SU-DHL-6 (cell line): ENCODE measurements at regions not wholly inside any gene's neighbourhood (a gene's known extent, or its start where the extent isn't known, plus 50 kb on each side); places are given as distances from the start of the nearest gene placed in this dataset.

Source experiments
- CTCF ChIP-seq: fragments of 200-600 bp; sonication (generic); IDR thresholded peaks from one replicate; pipeline ENCODE4 v1.5.1; 2017; ENCODE audit warnings: antibody characterized with exemption, mild to moderate bottlenecking, low read length, moderate library complexity; ENCODE audit not compliant: insufficient read depth, poor library complexity, severe bottlenecking
- EZH2phosphoT487 ChIP-seq: fragments of 200-600 bp; sonication (generic), shearing (Covaris generic); conservative IDR thresholded peaks from 2 replicates; pipeline ENCODE4 v1.6.1; 2018; ENCODE audit warnings: mild to moderate bottlenecking, antibody characterized with exemption, low read length, moderate library complexity, mixed read lengths

GRCh38 chr5:105794578-105794977 is 1876.2 kb downstream of the EFNA5 start:
- no peak for TF ChIP-seq CTCF
- no peak for TF ChIP-seq EZH2phosphoT487
